Astrocyte (in vitro differentiated cells and primary cell): ENCODE measurements at regions not wholly inside any gene's neighbourhood (a gene's known extent, or its start where the extent isn't known, plus 50 kb on each side); places are given as distances from the start of the nearest gene placed in this dataset.

Source experiments
- CTCF ChIP-seq: IDR thresholded peaks from 2 replicates; pipeline ENCODE4 v1.5.1; 2011; ENCODE audit warnings: low read depth, mild to moderate bottlenecking, inconsistent platforms, low read length, moderate library complexity; ENCODE audit not compliant: insufficient read depth
- EZH2 ChIP-seq: IDR thresholded peaks from 2 replicates; pipeline ENCODE4 v1.6.1; 2012; ENCODE audit warnings: mild to moderate bottlenecking, low read length, inconsistent platforms; ENCODE audit not compliant: insufficient read depth

GRCh38 chr4:130296448-130296847 lies 1200.5 kb downstream of the C4orf33 start:
- TF ChIP-seq CTCF (no peak), EZH2 (no peak)
